Stimulated activated CD4-positive, alpha-beta T cell treated with anti-CD3 and anti-CD28 coated beads, Interleukin-1b, Interleukin-23, amount 100 ng/mL, for 4 hours (primary cell): ENCODE measurements at regions not wholly inside any gene's neighbourhood (a gene's known extent, or its start where the extent isn't known, plus 50 kb on each side); places are given as distances from the start of the nearest gene placed in this dataset.

Source experiments
- DNase-seq, 2 donors: peaks; one replicate each; pipeline ENCODE4 v3.0.0-alpha.2; 2020; ENCODE audit warnings: low read depth in 2 of 2

GRCh38 chr5:68793993-68794392, 299.8 kb upstream of the SLC30A5 start:
- no peak for DNase-seq

GRCh38 chr5:68795190-68795589, 298.6 kb upstream of the SLC30A5 start:
- no peak for DNase-seq

GRCh38 chr5:68798877-68799843, 294.7 kb upstream of the SLC30A5 start:
- DNase-seq, result no peak

GRCh38 chr5:68802430-68802829, 291.4 kb upstream of the SLC30A5 start:
- DNase-seq, result no peak

GRCh38 chr5:68803881-68804319, 289.9 kb upstream of the SLC30A5 start:
- no peak for DNase-seq

GRCh38 chr5:68804343-68804742, 289.5 kb upstream of the SLC30A5 start:
- no peak for DNase-seq

GRCh38 chr5:68805444-68805843, 288.4 kb upstream of the SLC30A5 start:
- no peak for DNase-seq

GRCh38 chr5:68817632-68818031, 276.2 kb upstream of the SLC30A5 start:
- DNase-seq, result no peak

GRCh38 chr5:68818057-68818695, 275.6 kb upstream of the SLC30A5 start:
- DNase-seq, result no peak

- DNase-seq, result no peak
These were observed 274.9 kb upstream of the SLC30A5 start for GRCh38 chr5:68818870-68819269.

- DNase-seq, result no peak
These were observed 272.8 kb upstream of the SLC30A5 start for GRCh38 chr5:68821056-68821455.

- no peak for DNase-seq
These were observed 271.0 kb upstream of the SLC30A5 start for GRCh38 chr5:68822796-68823195.

GRCh38 chr5:68823301-68823700, 270.5 kb upstream of the SLC30A5 start:
- DNase-seq, result no peak

GRCh38 chr5:68830377-68830898, 263.4 kb upstream of the SLC30A5 start:
- no peak for DNase-seq

- DNase-seq, result no peak
These were observed 259.3 kb upstream of the SLC30A5 start for GRCh38 chr5:68834491-68834981.

GRCh38 chr5:68838157-68838718, 255.6 kb upstream of the SLC30A5 start:
- DNase-seq, result no peak

- no peak for DNase-seq
These were observed 254.7 kb upstream of the SLC30A5 start for GRCh38 chr5:68839019-68839552.

GRCh38 chr5:68843624-68844364, 250.0 kb upstream of the SLC30A5 start:
- DNase-seq, result no peak

- no peak for DNase-seq
These were observed 248.7 kb upstream of the SLC30A5 start for GRCh38 chr5:68845131-68845530.

- no peak for DNase-seq
These were observed 247.0 kb upstream of the SLC30A5 start for GRCh38 chr5:68846828-68847227.

GRCh38 chr5:68848091-68848490, 245.7 kb upstream of the SLC30A5 start:
- DNase-seq, result no peak
